ENCODE measurements at regions not wholly inside any gene's neighbourhood (a gene's known extent, or its start where the extent isn't known, plus 50 kb on each side); places are given as distances from the start of the nearest gene placed in this dataset.

GRCh38 chr6:93568169-93568568 is 148.8 kb upstream of the EPHA7 start:
- Histone ChIP-seq H3K27me3 (ENCODE audit: control insufficient read depth, insufficient read depth, low read length) (no peaks in the 10 kb centered on the region), H3K4me1 (ENCODE audit: control insufficient read depth in 2 of 3, insufficient read depth in 2 of 3, low read depth in 1 of 3, low read length in 3 of 3) (no peaks in the 10 kb centered on the region), H3K9me3 (ENCODE audit: control insufficient read depth in 2 of 3, insufficient read depth in 1 of 3, low read length in 3 of 3) (no peaks in the 10 kb centered on the region), H3K36me3 (ENCODE audit: control insufficient read depth in 2 of 3, insufficient read depth in 3 of 3, low read length in 3 of 3) (no peaks in the 10 kb centered on the region), H3K27ac (ENCODE audit: low read depth in 2 of 2, low read length in 2 of 2) (no peak overlapping the region), H3K4me3 (ENCODE audit: low read length in 3 of 3) (no peak overlapping the region), H3K9ac (ENCODE audit: low read length in 3 of 3) (no peak overlapping the region)
- DNase-seq: no peak
- intact Hi-C loops (cut with DNase I): no loop called here
- TF ChIP-seq CTCF (IDR thresholded peaks at IDR 0.05; ENCODE audit: borderline replicate concordance, extremely low read depth, insufficient read depth): no peak
- FAIRE-seq: no peak

- FAIRE-seq (no peak), DNase-seq (no peak)
- Histone ChIP-seq H3K27me3 (ENCODE audit: control insufficient read depth, insufficient read depth, low read length) (no peaks in the 10 kb centered on the region), H3K4me1 (ENCODE audit: control insufficient read depth in 2 of 3, insufficient read depth in 2 of 3, low read depth in 1 of 3, low read length in 3 of 3) (no peaks in the 10 kb centered on the region), H3K4me3 (ENCODE audit: low read length in 3 of 3) (no peak overlapping the region), H3K27ac (ENCODE audit: low read depth in 2 of 2, low read length in 2 of 2) (no peak overlapping the region), H3K36me3 (ENCODE audit: control insufficient read depth in 2 of 3, insufficient read depth in 3 of 3, low read length in 3 of 3) (no peaks in the 10 kb centered on the region), H3K9me3 (ENCODE audit: control insufficient read depth in 2 of 3, insufficient read depth in 1 of 3, low read length in 3 of 3) (no peaks in the 10 kb centered on the region), H3K9ac (ENCODE audit: low read length in 3 of 3) (no peak overlapping the region)
- intact Hi-C loops (cut with DNase I): no loop called here
- TF ChIP-seq CTCF (IDR thresholded peaks at IDR 0.05; ENCODE audit: borderline replicate concordance, extremely low read depth, insufficient read depth): no peak
Observed at GRCh38 chr6:93567164-93567563, 147.8 kb upstream of the EPHA7 start.

- Histone ChIP-seq H3K36me3 (ENCODE audit: control insufficient read depth in 2 of 3, insufficient read depth in 3 of 3, low read length in 3 of 3) (no peaks in the 10 kb centered on the region), H3K4me3 (ENCODE audit: low read length in 3 of 3) (no peak overlapping the region), H3K27ac (ENCODE audit: low read depth in 2 of 2, low read length in 2 of 2) (no peak overlapping the region), H3K4me1 (ENCODE audit: control insufficient read depth in 2 of 3, insufficient read depth in 2 of 3, low read depth in 1 of 3, low read length in 3 of 3) (no peaks in the 10 kb centered on the region), H3K9ac (ENCODE audit: low read length in 3 of 3) (no peak overlapping the region), H3K9me3 (ENCODE audit: control insufficient read depth in 2 of 3, insufficient read depth in 1 of 3, low read length in 3 of 3) (no peaks in the 10 kb centered on the region), H3K27me3 (ENCODE audit: control insufficient read depth, insufficient read depth, low read length) (no peaks in the 10 kb centered on the region)
- TF ChIP-seq CTCF (IDR thresholded peaks at IDR 0.05; ENCODE audit: borderline replicate concordance, extremely low read depth, insufficient read depth): no peak
- intact Hi-C loops (cut with DNase I): no loop called here
- no peak for FAIRE-seq
- DNase-seq: no peak
Observed at GRCh38 chr6:93566285-93566684, 146.9 kb upstream of the EPHA7 start.

GRCh38 chr6:93562582-93562981 is 143.2 kb upstream of the EPHA7 start:
- no peak for FAIRE-seq
- intact Hi-C loops (cut with DNase I): no loop called here

More at GRCh38 chr6:93562582-93562981, 143.2 kb upstream of the EPHA7 start:
- H3K36me3 ChIP-seq (ENCODE audit: control insufficient read depth in 2 of 3, insufficient read depth in 3 of 3, low read length in 3 of 3): no peaks in the 10 kb centered on the region
- H3K9me3 ChIP-seq (ENCODE audit: control insufficient read depth in 2 of 3, insufficient read depth in 1 of 3, low read length in 3 of 3): no peaks in the 10 kb centered on the region
- H3K4me1 ChIP-seq (ENCODE audit: control insufficient read depth in 2 of 3, insufficient read depth in 2 of 3, low read depth in 1 of 3, low read length in 3 of 3): no peaks in the 10 kb centered on the region
- H3K9ac ChIP-seq (ENCODE audit: low read length in 3 of 3): no peak overlapping the region
- no peak for DNase-seq
- no peaks in the 10 kb centered on the region for H3K27me3 ChIP-seq (ENCODE audit: control insufficient read depth, insufficient read depth, low read length)
- H3K27ac ChIP-seq (ENCODE audit: low read depth in 2 of 2, low read length in 2 of 2): no peak overlapping the region
- no peak for TF ChIP-seq CTCF (IDR thresholded peaks at IDR 0.05; ENCODE audit: borderline replicate concordance, extremely low read depth, insufficient read depth)
- no peak overlapping the region for H3K4me3 ChIP-seq (ENCODE audit: low read length in 3 of 3)

Data from kidney (tissue), 13 donors.